ENCODE measurements at regions not wholly inside any gene's neighbourhood (a gene's known extent, or its start where the extent isn't known, plus 50 kb on each side); places are given as distances from the start of the nearest gene placed in this dataset.

DNA sequence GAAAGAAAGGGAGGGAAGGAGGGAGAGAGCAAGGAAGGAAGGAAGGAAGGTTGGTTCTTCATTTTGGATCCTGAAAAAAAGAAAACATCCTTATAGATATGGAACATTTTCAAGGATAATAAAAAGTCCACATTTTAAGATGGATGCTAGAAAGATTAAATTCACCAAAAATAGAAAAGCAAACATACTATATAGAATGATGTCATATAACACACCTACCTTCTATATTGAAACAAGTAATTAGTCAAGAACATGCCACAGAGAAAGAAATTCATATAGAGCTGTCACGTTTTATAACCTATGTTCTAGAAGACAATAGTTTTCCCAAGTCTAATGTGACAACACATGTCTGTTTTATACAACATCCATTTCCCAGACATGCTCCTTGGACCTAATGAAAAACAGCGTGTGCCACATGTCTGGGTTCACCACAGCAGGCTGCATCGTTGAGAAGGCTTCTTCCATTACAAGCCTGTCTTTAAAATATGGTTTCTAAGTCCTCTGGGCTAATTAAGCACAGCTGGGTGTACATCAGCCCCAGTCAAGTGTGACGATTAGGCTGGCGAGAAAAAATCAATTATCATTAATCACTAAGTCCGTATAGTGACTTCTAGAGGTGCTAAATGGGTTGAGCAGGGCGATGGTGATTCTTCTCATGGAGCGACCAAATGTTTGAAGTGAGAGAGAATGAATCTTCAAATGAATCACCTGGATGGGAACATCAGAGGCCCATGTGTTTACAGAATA, 301.8 kb downstream of the TLE1 start:
- no peak for TF ChIP-seq EZH2 (IDR thresholded peaks at IDR 0.05; ENCODE audit: borderline replicate concordance)
- TF ChIP-seq, protein P1, sequence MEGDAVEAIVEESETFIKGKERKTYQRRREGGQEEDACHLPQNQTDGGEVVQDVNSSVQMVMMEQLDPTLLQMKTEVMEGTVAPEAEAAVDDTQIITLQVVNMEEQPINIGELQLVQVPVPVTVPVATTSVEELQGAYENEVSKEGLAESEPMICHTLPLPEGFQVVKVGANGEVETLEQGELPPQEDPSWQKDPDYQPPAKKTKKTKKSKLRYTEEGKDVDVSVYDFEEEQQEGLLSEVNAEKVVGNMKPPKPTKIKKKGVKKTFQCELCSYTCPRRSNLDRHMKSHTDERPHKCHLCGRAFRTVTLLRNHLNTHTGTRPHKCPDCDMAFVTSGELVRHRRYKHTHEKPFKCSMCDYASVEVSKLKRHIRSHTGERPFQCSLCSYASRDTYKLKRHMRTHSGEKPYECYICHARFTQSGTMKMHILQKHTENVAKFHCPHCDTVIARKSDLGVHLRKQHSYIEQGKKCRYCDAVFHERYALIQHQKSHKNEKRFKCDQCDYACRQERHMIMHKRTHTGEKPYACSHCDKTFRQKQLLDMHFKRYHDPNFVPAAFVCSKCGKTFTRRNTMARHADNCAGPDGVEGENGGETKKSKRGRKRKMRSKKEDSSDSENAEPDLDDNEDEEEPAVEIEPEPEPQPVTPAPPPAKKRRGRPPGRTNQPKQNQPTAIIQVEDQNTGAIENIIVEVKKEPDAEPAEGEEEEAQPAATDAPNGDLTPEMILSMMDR (IDR thresholded peaks at IDR 0.05; ENCODE audit: poor library complexity), result no peak

All from hepatocyte (in vitro differentiated cells).